Endothelial cell of umbilical vein (primary cell): ENCODE measurements at regions not wholly inside any gene's neighbourhood (a gene's known extent, or its start where the extent isn't known, plus 50 kb on each side); places are given as distances from the start of the nearest gene placed in this dataset.

Experiments
- BruUV-seq: library from RNA; stranded (reverse); fragments of 400-500 nt; replicated peaks from 2 replicates; lab custom pipeline; 2021; lab: Mats Ljungman, UMichigan
- CTCF ChIA-PET: fragments of 300-600, 350-600 bp; sonication (Branson Sonifier 250); formaldehyde crosslinking; loops from one replicate; lab custom pipeline; 2021; ENCODE audit warnings: antibody characterized with exemption, inconsistent platforms; lab: Charles Lee
- POLR2A ChIA-PET: fragments of 300-600, 350-600 bp; sonication (Branson Sonifier 250); formaldehyde crosslinking; loops from one replicate; lab custom pipeline; 2021; ENCODE audit warnings: antibody characterized with exemption, inconsistent platforms; lab: Charles Lee
- DNase-seq: peaks from one replicate; pipeline ENCODE4 v3.0.0-alpha.2; 2011; ENCODE audit warnings: low read depth, low spot score
- FAIRE-seq: peaks from 2 replicates; lab custom pipeline; 2011; peaks lifted over from hg19 to GRCh38; lab: Jason Lieb, UNC
- H2AFZ ChIP-seq: 2 replicates; pipeline ENCODE4 v1.6.0; 2012; ENCODE audit warnings: low read depth, low read length, control low read depth, inconsistent platforms
- H3K27ac ChIP-seq: 2 replicates; pipeline ENCODE4 v1.5.1; 2011; ENCODE audit warnings: low read depth, mild to moderate bottlenecking, control low read depth, low read length, moderate library complexity; ENCODE audit not compliant: insufficient read depth
- H3K27me3 ChIP-seq, 2 experiments: 2 replicates each; pipeline versions ENCODE4 v1.6.0 to v1.6.1; 2011; ENCODE audit warnings: low read length in 2 of 2, mixed read lengths in 1 of 2; ENCODE audit not compliant: control insufficient read depth in 2 of 2, insufficient read depth in 2 of 2
- H3K36me3 ChIP-seq, 2 experiments: 2 replicates in 1 of 2; 3 replicates in 1 of 2; pipeline ENCODE4 v1.5.1; 2011; ENCODE audit warnings: low read length in 2 of 2, mild to moderate bottlenecking in 1 of 2, moderate library complexity in 1 of 2; ENCODE audit not compliant: control insufficient read depth in 2 of 2, insufficient read depth in 2 of 2; ENCODE audit errors: extremely low read depth in 1 of 2
- H3K4me1 ChIP-seq: 3 replicates; pipeline ENCODE4 v1.5.1; 2011; ENCODE audit warnings: mild to moderate bottlenecking, low read length; ENCODE audit not compliant: control insufficient read depth, insufficient read depth; ENCODE audit errors: extremely low read depth
- H3K4me2 ChIP-seq: 2 replicates; pipeline ENCODE4 v1.6.1; 2011; ENCODE audit warnings: low read length, control low read depth, mixed read lengths; ENCODE audit not compliant: insufficient read depth
- H3K4me3 ChIP-seq, 3 experiments: fragments of 200-600 bp in 1 of 3; sonication (generic), shearing (Covaris generic) in 1 of 3; replicated peaks in 1 of 3; 2 replicates each; pipeline ENCODE4 v1.5.1; 2011 to 2016; ENCODE audit warnings: control low read depth in 3 of 3, low read length in 3 of 3, mild to moderate bottlenecking in 2 of 3, inconsistent platforms in 1 of 3, low read depth in 1 of 3, moderate library complexity in 1 of 3; ENCODE audit not compliant: insufficient read depth in 1 of 3
- H3K79me2 ChIP-seq: 2 replicates; pipeline ENCODE4 v1.6.0; 2012; ENCODE audit warnings: low read length, inconsistent platforms; ENCODE audit not compliant: control insufficient read depth, insufficient read depth
- H3K9ac ChIP-seq: replicated peaks from 2 replicates; pipeline ENCODE3; 2011; ENCODE audit warnings: low read length, control low read depth; ENCODE audit not compliant: insufficient read depth; ENCODE audit errors: extremely low read depth
- H3K9me1 ChIP-seq: replicated peaks from 3 replicates; pipeline ENCODE4 v1.6.0; 2011; ENCODE audit warnings: mild to moderate bottlenecking, low read length; ENCODE audit not compliant: control insufficient read depth, insufficient read depth; ENCODE audit errors: extremely low read depth
- H3K9me3 ChIP-seq: replicated peaks from 2 replicates; pipeline ENCODE4 v1.5.1; 2012; ENCODE audit warnings: low read length, inconsistent platforms; ENCODE audit not compliant: control insufficient read depth, insufficient read depth
- H4K20me1 ChIP-seq: replicated peaks from 2 replicates; pipeline ENCODE3; 2011; ENCODE audit warnings: mild to moderate bottlenecking, low read length; ENCODE audit not compliant: control insufficient read depth, insufficient read depth; ENCODE audit errors: extremely low read depth
- CTCF ChIP-seq, 2 donors: IDR thresholded peaks; 1 replicate in 1 of 2; 2 replicates in 1 of 2; pipeline ENCODE4 v1.5.1; 2011; ENCODE audit warnings: low read length in 2 of 2, mild to moderate bottlenecking in 2 of 2, moderate library complexity in 2 of 2, control low read depth in 1 of 2, inconsistent platforms in 1 of 2, low read depth in 1 of 2; ENCODE audit not compliant: insufficient read depth in 1 of 2; ENCODE audit errors: extremely low read depth in 1 of 2
- EZH2 ChIP-seq: IDR thresholded peaks from 2 replicates; pipeline ENCODE4 v1.6.1; 2012; ENCODE audit warnings: borderline replicate concordance, low read depth, mild to moderate bottlenecking, moderate library complexity, low read length, inconsistent platforms; ENCODE audit not compliant: severe bottlenecking
- FOS ChIP-seq: IDR thresholded peaks from 2 replicates; pipeline ENCODE4 v1.6.1; 2011; ENCODE audit warnings: mild to moderate bottlenecking, low read length, moderate library complexity, borderline replicate concordance; ENCODE audit not compliant: insufficient read depth
- GATA2 ChIP-seq: IDR thresholded peaks from 2 replicates; pipeline ENCODE4 v1.7.0; 2011; ENCODE audit warnings: low read depth, mild to moderate bottlenecking, moderate library complexity, mixed read lengths, low read length; ENCODE audit not compliant: insufficient read length, insufficient read depth
- JUN ChIP-seq: IDR thresholded peaks from 2 replicates; pipeline ENCODE4 v1.6.1; 2011; ENCODE audit warnings: borderline replicate concordance, low read depth; ENCODE audit not compliant: insufficient read length, insufficient read depth
- MAX ChIP-seq: IDR thresholded peaks from 2 replicates; pipeline ENCODE4 v1.6.1; 2011; ENCODE audit not compliant: insufficient read depth, insufficient read length
- MYC ChIP-seq: IDR thresholded peaks from one replicate; pipeline ENCODE4 v1.6.1; 2011; ENCODE audit warnings: mild to moderate bottlenecking, low read depth, low read length
- POLR2A ChIP-seq: IDR thresholded peaks from 2 replicates; pipeline ENCODE4 v1.6.1; 2012; ENCODE audit warnings: low read depth, mild to moderate bottlenecking, control low read depth, low read length
- POLR2AphosphoS5 ChIP-seq: IDR thresholded peaks from 2 replicates; pipeline ENCODE4 v1.6.1; 2012; ENCODE audit warnings: low read depth, mild to moderate bottlenecking, control low read depth, low read length, moderate library complexity; ENCODE audit not compliant: insufficient read depth
- dilution Hi-C: fragments of 300-500 bp; cut with MboI; formaldehyde crosslinking; loops from one replicate; pipeline ENCODE4 v1.15.0; 2019; ENCODE audit warnings: low sequenced_read_pairs; ENCODE audit not compliant: extremely low pct_ligation_motif_present
- intact Hi-C: fragments of 100-400 bp; cut with micrococcal nuclease; formaldehyde crosslinking; loops from one replicate; pipeline ENCODE4 v1.10.0; 2022

DNA sequence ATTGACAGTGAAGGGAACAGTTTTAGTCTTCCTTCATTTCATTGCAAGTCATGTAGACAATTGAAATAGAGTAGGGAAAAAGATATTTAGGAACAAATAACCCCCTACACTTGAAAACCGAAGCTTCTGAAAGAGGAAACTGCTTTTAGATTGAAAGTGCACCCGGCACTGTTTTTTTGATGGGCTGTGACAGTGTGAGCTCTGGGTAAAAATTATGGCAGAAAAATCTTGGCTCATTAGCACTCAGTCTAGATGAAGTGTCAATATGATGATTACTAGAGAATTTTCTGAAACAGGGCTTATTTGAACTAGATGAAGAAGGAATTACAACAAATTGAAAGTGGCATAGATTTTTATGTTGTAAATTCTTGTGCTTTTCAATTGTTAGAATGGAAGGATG is 1132.4 kb downstream of the RAPGEF2 start:
- Histone ChIP-seq H2AFZ (no peak overlapping the region), H3K4me1 (no peaks in the 10 kb centered on the region), H3K27me3 (no peaks in the 10 kb centered on the region), H4K20me1 (no peaks in the 10 kb centered on the region), H3K79me2 (no peaks in the 10 kb centered on the region), H3K27ac (no peak overlapping the region), H3K9ac (no peak overlapping the region), H3K9me1 (no peaks in the 10 kb centered on the region), H3K36me3 (no peaks in the 10 kb centered on the region), H3K4me2 (no peak overlapping the region), H3K4me3 (no peak overlapping the region), H3K9me3 (no peaks in the 10 kb centered on the region)
- TF ChIP-seq POLR2A (no peak), FOS (no peak), MYC (no peak), MAX (no peak), EZH2 (no peak), POLR2AphosphoS5 (no peak), CTCF (IDR thresholded peaks at IDR 0.05; ENCODE audit: extremely low read depth in 1 of 2, insufficient read depth in 1 of 2, low read depth in 1 of 2, low read length in 2 of 2) (no peak), GATA2 (no peak), JUN (no peak)
- FAIRE-seq (no peak), DNase-seq (no peak)
- POLR2A ChIA-PET, result no interaction called here
- dilution Hi-C loops (no loop called here), intact Hi-C loops (no loop called here)
- no TSS peak for BruUV-seq
- CTCF ChIA-PET, result interaction anchor here (1.1 kb wide), 1 partner anchor 10 kb away, joined by 3 read pairs; no protein-coding TSS in a partner anchor
